Central memory CD8-positive, alpha-beta T cell (primary cell): ENCODE measurements at regions not wholly inside any gene's neighbourhood (a gene's known extent, or its start where the extent isn't known, plus 50 kb on each side); places are given as distances from the start of the nearest gene placed in this dataset.
"Not testable (repeated sequence)": the region's sequence is repeated elsewhere in the genome, so short reads cannot be mapped to it uniquely, and the experiment has no call there.

Experiments
- ATAC-seq: fragments of 150-1000 bp; cut with Tn5 transposase; replicated peaks from 2 replicates; pipeline ENCODE4 v1.10.0; 2022; ENCODE audit warnings: mild to moderate bottlenecking, moderate FRiP score, moderate number of reproducible peaks; ENCODE audit not compliant: poor library complexity, severe bottlenecking; ENCODE audit errors: extremely low read depth
- DNase-seq, 2 donors: peaks; one replicate each; pipeline ENCODE4 v3.0.0; 2021; ENCODE audit warnings: low spot score in 2 of 2
- H3K27ac Mint-ChIP-seq: one replicate; pipeline ENCODE4 v1.8.0; 2022; ENCODE audit warnings: low read depth, mild to moderate bottlenecking, moderate library complexity, mixed read lengths
- H3K27me3 Mint-ChIP-seq: one replicate; pipeline ENCODE4 v1.8.0; 2022; ENCODE audit warnings: mixed read lengths
- H3K36me3 Mint-ChIP-seq: one replicate; pipeline ENCODE4 v1.8.0; 2022; ENCODE audit warnings: mild to moderate bottlenecking, moderate library complexity, mixed read lengths; ENCODE audit not compliant: insufficient read depth
- H3K4me1 Mint-ChIP-seq: one replicate; pipeline ENCODE4 v1.8.0; 2022; ENCODE audit warnings: mixed read lengths
- H3K4me3 Mint-ChIP-seq: one replicate; pipeline ENCODE4 v1.8.0; 2022; ENCODE audit warnings: mild to moderate bottlenecking, moderate library complexity, mixed read lengths
- H3K9me3 Mint-ChIP-seq: one replicate; pipeline ENCODE4 v1.8.0; 2022; ENCODE audit warnings: mixed read lengths

DNA sequence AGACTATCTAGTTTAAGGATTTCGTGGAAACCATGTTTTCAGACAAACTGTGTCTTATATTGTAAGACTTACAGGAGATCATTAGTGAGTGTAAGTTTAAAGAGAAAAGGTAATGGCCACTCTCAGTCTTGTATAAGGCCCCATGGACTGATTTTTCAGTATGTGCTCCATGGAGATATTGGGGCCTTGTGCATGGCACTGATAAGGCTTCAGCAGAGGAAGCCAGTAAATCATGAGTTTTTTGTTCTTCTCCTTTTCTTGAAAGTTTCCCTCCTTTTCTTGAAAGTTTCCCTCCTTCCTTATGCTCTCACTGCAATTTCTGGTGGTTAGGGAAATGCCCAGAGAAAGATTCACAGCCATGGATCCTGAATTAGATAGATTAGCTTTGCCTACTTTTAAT is 471.3 kb downstream of the LRRC70 start:
- H3K4me1 Mint-ChIP-seq: no peaks in the 10 kb centered on the region
- H3K27ac Mint-ChIP-seq: no peak overlapping the region
- peaks cover 19% of the 10 kb centered on the region for H3K9me3 Mint-ChIP-seq
- no peak overlapping the region for H3K4me3 Mint-ChIP-seq
- H3K27me3 Mint-ChIP-seq: no peaks in the 10 kb centered on the region
- DNase-seq: no peak
- no peaks in the 10 kb centered on the region for H3K36me3 Mint-ChIP-seq
- ATAC-seq: no peak

DNA sequence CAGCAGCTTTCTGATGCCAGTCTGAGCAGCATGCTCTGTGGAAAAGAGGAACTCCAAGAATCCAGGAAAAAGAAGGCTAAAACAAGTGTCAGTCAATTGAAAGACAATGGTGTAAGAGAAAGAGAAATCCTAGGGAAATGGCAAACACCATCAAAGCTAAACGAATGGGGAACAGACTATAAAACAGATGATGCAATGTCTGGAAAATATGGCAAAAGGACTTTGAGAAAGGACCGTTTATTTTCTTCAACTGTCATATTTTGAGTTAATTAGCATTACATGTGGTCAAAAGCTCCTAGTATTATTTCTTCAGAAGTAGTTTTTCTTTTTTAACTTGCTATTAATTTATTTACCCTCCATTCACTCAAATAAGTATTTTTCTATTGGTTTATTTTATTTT is 465.2 kb downstream of the LRRC70 start:
- Mint-ChIP-seq H3K36me3 (no peaks in the 10 kb centered on the region), H3K4me3 (no peak overlapping the region), H3K9me3 (peaks cover 8% of the 10 kb centered on the region), H3K4me1 (no peaks in the 10 kb centered on the region), H3K27me3 (no peaks in the 10 kb centered on the region), H3K27ac (no peak overlapping the region)
- ATAC-seq: no peak
- DNase-seq: no peak

DNA sequence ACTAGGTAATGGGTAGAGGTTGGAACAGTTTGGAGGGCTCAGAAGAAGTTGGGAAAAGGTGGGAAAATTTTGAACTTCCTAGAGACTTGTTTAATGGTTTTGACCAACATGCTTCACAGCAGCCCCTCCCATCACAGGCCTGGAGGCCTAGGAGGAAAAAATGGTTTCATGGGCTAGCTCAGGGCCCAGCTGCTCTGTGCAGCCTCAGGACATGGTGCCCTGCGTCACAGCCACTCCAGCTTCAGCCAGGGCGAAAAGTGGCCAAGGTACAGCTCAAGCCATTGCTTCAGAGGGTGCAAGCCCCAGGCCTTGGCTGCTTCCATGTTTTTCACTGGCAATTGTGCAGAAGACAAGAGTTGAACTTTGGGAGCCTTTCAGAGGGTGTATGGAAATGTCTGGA is 453.7 kb downstream of the LRRC70 start:
- Mint-ChIP-seq H3K4me1 (no peaks in the 10 kb centered on the region), H3K27me3 (no peaks in the 10 kb centered on the region), H3K27ac (no peak overlapping the region), H3K4me3 (no peak overlapping the region), H3K36me3 (no peaks in the 10 kb centered on the region), H3K9me3 (peaks cover 29% of the 10 kb centered on the region)
- DNase-seq: no peak
- no peak for ATAC-seq

DNA sequence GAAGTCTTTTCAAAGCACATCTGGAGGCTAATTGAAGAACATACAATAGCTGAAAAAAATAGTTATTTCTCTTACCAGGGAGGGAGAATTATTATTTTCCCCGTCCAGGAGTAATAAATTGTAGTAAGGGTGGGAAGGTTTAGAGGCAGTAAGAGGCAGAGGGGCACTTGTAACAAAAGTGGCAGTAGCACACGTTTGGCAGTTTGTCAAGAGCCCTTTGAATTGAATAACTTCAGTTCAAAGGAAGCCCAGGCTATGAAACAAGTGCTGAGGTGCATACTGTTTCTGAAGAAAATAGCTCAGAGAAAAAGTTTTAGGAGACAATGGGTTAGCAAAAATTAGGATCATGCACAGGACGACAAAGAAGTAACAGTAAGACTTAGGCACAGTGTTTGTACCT is 451.3 kb downstream of the LRRC70 start:
- H3K36me3 Mint-ChIP-seq: no peaks in the 10 kb centered on the region
- no peak overlapping the region for H3K4me3 Mint-ChIP-seq
- no peaks in the 10 kb centered on the region for H3K27me3 Mint-ChIP-seq
- no peaks in the 10 kb centered on the region for H3K4me1 Mint-ChIP-seq
- DNase-seq (no peak), ATAC-seq (no peak)
- no peak overlapping the region for H3K27ac Mint-ChIP-seq
- H3K9me3 Mint-ChIP-seq: peaks cover 29% of the 10 kb centered on the region

DNA sequence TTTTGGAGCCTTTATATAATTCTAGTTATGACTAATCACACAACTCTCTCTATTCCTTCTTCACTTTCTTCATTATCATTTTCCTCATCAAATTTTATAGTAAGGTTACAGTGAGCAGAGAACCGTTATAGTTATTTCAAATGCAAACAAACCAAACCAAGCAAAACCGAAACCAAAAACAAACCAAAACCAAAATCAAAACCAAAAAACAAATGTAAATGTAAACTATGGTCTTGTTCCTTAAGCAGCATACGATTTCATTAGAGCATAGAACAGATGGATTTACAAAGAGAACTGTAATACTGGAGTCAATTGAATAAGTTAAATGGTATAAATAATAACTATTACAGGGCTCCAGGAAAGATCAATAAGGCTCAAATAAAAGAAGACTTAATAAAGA is 447.1 kb downstream of the LRRC70 start:
- Mint-ChIP-seq H3K27ac (peak overlapping the region; percentile 45), H3K36me3 (no peaks in the 10 kb centered on the region), H3K27me3 (no peaks in the 10 kb centered on the region), H3K4me3 (peak overlapping the region; percentile 14), H3K9me3 (peaks cover 9% of the 10 kb centered on the region), H3K4me1 (no peaks in the 10 kb centered on the region)
- ATAC-seq: no peak
- no peak for DNase-seq

DNA sequence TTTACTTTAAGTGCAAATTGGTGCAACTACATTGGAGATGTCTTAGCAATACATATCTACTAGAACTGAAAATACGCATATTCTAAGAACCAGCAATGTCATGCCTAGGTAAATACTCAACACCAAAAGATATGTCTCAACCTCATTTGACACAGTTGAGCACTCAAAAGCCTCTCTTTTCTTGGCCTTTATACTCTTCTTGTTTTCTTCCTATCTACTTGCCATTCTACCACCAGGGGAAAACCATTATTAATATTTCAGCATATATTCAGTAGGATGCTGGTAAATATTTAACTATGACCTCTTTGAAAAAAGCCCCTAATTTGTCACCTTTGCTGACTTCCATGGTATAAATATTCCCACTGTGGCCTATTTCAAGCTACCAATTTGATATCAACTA is 443.8 kb downstream of the LRRC70 start:
- ATAC-seq (no peak), DNase-seq (no peak)
- Mint-ChIP-seq H3K36me3 (no peaks in the 10 kb centered on the region), H3K9me3 (peaks cover 4% of the 10 kb centered on the region), H3K27ac (no peak overlapping the region), H3K27me3 (no peaks in the 10 kb centered on the region), H3K4me1 (no peaks in the 10 kb centered on the region), H3K4me3 (no peak overlapping the region)

DNA sequence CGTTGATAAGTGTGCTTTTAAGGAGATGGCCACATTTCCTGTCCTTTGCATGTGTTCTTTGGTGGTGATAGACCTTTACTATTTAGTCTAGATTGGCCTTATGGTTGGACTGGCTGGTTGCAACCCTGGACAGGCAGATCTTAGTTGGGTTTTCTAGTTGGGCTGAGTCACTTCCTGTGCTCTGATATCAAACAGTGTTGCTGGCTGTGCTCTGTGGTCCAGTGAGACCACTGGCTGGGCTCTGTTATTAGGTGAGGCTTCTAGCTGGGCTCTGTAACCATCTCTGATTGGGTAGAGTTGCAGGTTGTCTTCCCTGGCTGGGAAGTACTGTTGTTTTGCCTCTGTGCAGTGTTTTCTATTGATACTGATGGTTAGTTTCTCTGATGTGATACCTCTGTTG is 432.5 kb downstream of the LRRC70 start:
- Mint-ChIP-seq H3K4me3 (no peak overlapping the region), H3K36me3 (no peaks in the 10 kb centered on the region), H3K9me3 (peaks cover 45% of the 10 kb centered on the region), H3K27me3 (no peaks in the 10 kb centered on the region), H3K27ac (no peak overlapping the region), H3K4me1 (no peaks in the 10 kb centered on the region)
- no peak for ATAC-seq
- DNase-seq: no peak

DNA sequence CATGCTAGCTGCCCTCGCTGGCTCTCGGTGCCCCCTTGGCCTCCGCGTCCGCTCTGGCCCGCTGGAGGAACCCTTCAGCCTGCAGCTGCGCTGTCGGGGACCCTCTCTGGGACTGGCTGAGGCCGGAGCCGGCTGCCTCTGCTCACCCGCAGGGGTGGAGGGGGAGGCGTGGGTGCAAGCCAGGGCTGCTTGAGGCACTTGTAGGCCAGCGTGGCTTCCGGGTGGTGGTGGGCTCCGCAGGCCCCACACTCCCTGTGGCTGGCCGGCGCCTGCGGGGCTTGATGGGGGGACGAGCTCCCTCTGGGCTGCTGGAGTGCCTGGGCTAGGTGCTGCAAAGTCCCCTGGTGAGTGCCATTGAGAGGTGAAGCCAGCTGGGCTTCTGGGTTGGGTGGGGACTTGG is 429.6 kb downstream of the LRRC70 start:
- no peaks in the 10 kb centered on the region for H3K4me1 Mint-ChIP-seq
- H3K4me3 Mint-ChIP-seq: no peak overlapping the region
- DNase-seq: no peak
- H3K36me3 Mint-ChIP-seq: no peaks in the 10 kb centered on the region
- no peaks in the 10 kb centered on the region for H3K27me3 Mint-ChIP-seq
- H3K27ac Mint-ChIP-seq: peak overlapping the region; percentile 55
- no peak for ATAC-seq
- H3K9me3 Mint-ChIP-seq: peaks cover 38% of the 10 kb centered on the region

DNA sequence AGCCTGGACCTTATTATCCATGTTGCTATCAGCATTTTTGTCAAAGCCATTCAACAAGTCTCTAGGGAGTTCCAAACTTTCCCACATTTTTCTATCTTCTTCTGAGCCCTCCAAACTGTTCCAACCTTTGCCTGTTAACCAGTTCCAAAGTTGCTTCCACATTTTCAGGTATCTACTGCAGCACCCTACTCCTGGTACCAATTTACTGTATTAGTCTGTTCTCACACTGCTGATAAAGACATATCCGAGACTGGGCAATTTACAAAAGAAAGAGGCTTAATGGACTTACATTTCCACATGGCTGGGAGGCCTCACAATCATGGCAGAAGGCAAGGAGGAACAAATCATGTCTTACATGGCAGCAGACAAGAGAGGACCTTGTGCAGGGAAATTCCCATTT is 416.2 kb downstream of the LRRC70 start:
- H3K27ac Mint-ChIP-seq, H3K9me3 Mint-ChIP-seq, H3K4me1 Mint-ChIP-seq, H3K36me3 Mint-ChIP-seq, DNase-seq, H3K4me3 Mint-ChIP-seq, H3K27me3 Mint-ChIP-seq, ATAC-seq: not testable (repeated sequence)

DNA sequence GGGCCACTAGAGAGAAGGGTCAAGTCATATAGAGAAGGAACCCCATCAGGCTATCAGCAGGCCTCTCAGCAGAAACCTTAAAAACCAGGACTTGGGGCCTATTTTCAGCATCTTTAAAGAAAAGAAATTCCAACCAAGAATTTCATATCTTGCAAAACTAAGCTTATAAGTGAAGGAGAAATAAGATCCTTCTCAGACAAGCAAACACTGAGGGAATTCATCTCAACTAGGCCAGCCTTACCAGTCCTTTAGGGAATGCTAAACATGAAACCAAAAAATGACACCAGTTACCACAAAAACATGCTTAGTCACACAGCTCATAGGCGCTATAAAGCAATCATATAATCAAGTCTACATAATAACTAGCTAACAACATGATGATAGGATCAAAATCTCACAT is 407.1 kb downstream of the LRRC70 start:
- H3K27ac Mint-ChIP-seq: no peak overlapping the region
- peaks cover 19% of the 10 kb centered on the region for H3K9me3 Mint-ChIP-seq
- H3K27me3 Mint-ChIP-seq: no peaks in the 10 kb centered on the region
- no peaks in the 10 kb centered on the region for H3K36me3 Mint-ChIP-seq
- no peak for ATAC-seq
- no peak overlapping the region for H3K4me3 Mint-ChIP-seq
- no peak for DNase-seq
- no peaks in the 10 kb centered on the region for H3K4me1 Mint-ChIP-seq

DNA sequence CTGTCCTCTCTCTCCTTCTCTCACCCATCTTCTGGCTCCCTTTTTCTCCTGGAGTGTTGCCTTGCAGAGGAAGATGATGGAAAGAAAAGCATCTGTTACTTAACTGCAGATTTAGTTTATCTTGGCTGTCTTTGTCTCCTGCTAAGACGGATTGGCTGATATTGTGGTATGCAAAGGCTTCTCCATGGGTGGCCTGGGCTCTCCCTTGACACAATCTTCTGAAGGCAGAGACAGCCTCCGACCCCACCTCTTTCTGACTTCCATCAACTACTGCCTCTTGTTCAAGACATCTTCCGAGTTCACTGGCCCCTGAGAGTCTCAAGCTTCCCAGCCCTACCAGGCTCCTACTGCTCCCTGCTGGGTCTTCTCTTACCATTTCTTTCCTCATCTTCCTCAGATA is 403.7 kb downstream of the LRRC70 start:
- peaks cover 13% of the 10 kb centered on the region for H3K9me3 Mint-ChIP-seq
- no peaks in the 10 kb centered on the region for H3K36me3 Mint-ChIP-seq
- no peaks in the 10 kb centered on the region for H3K4me1 Mint-ChIP-seq
- DNase-seq (no peak), ATAC-seq (no peak)
- no peaks in the 10 kb centered on the region for H3K27me3 Mint-ChIP-seq
- H3K27ac Mint-ChIP-seq: no peak overlapping the region
- H3K4me3 Mint-ChIP-seq: no peak overlapping the region

DNA sequence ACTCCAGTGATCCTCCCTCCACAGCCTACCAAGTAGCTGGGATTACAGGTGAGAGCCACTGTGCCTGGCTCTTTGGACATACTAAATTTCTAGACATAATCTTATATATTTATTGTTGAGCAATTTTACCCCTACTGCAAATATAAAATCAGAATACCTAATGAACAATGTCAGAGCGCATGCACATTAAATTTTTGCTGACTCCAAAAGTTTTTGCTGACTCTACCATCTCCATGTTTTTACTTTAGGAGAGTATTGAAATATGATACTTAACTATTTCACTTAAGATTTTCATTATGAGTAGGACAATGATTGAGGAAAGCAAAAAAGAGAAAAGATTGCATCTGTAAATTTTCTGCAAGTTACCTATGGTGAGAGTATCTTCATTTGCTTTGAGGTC is 402.3 kb downstream of the LRRC70 start:
- H3K27ac Mint-ChIP-seq: no peak overlapping the region
- ATAC-seq (no peak), DNase-seq (no peak)
- no peaks in the 10 kb centered on the region for H3K4me1 Mint-ChIP-seq
- H3K36me3 Mint-ChIP-seq: no peaks in the 10 kb centered on the region
- peaks cover 10% of the 10 kb centered on the region for H3K9me3 Mint-ChIP-seq
- no peak overlapping the region for H3K4me3 Mint-ChIP-seq
- no peaks in the 10 kb centered on the region for H3K27me3 Mint-ChIP-seq

DNA sequence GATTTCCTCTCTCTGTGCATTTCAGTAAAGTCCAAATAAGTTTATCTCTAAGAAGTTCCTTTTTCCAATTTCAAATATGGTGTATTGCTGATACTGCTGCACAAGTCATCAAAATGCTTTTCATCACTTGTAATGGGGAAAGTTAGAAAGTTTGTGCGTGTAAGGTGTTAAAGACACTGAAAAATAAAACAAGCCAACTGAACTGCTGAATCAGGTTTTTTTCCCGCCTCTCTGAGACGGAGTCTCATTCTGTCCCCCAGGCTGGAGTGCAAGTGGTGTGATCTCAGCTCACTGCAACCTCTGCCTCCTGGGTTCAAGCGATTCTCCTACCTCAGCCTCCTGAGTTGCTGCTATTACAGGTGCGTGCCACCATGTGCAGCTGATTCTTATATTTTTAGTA is 400.9 kb downstream of the LRRC70 start:
- ATAC-seq: no peak
- DNase-seq: no peak
- Mint-ChIP-seq H3K4me3 (no peak overlapping the region), H3K36me3 (no peaks in the 10 kb centered on the region), H3K27ac (no peak overlapping the region), H3K4me1 (no peaks in the 10 kb centered on the region), H3K9me3 (peaks cover 12% of the 10 kb centered on the region), H3K27me3 (no peaks in the 10 kb centered on the region)

DNA sequence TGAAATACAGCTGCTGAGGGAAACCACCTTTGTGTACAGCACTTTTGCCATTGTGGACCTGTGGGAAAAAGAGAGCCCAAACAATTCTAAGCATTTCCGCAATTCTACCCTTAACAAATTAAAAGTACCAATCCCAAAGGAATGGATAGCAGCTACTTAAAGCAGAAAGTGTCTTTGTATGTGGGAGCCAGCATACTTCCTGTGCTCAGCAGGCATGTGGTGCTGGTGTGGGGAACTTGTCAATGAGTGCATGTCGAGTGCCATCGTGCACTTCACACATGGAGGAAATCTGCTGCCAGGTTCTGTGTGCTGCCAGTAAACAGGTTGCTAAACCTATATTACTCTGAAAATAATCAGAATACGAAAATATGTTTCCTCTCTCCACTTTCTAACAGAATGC is 399.0 kb downstream of the LRRC70 start:
- Mint-ChIP-seq H3K27ac (no peak overlapping the region), H3K9me3 (peaks cover 10% of the 10 kb centered on the region), H3K4me1 (no peaks in the 10 kb centered on the region), H3K4me3 (no peak overlapping the region), H3K27me3 (no peaks in the 10 kb centered on the region), H3K36me3 (no peaks in the 10 kb centered on the region)
- ATAC-seq: no peak
- no peak for DNase-seq
